Tibial artery (tissue), 4 donors: ENCODE measurements at regions not wholly inside any gene's neighbourhood (a gene's known extent, or its start where the extent isn't known, plus 50 kb on each side); places are given as distances from the start of the nearest gene placed in this dataset.
"Not testable (repeated sequence)": the region's sequence is repeated elsewhere in the genome, so short reads cannot be mapped to it uniquely, and the experiment has no call there.

Experiments used
- DNase-seq, 2 donors: peaks; one replicate each; pipeline ENCODE4 v3.0.0-alpha.2; 2019
- H3K27ac ChIP-seq, 2 donors: fragments of 200-600 bp; sonication (generic) in 1 of 2; 1 replicate in 1 of 2; 2 replicates in 1 of 2; pipeline ENCODE4 v1.5.1; 2018 to 2019; ENCODE audit warnings: mild to moderate bottlenecking in 1 of 2
- H3K27me3 ChIP-seq, 2 donors: fragments of 200-600 bp; sonication (generic) in 1 of 2; one replicate each; pipeline versions ENCODE4 v1.5.1 to v1.6.0; 2016 to 2019
- H3K36me3 ChIP-seq, 3 donors: fragments of 200-600 bp; sonication (generic) in 2 of 3; one replicate each; pipeline ENCODE4 v1.5.1; 2016 to 2019; ENCODE audit warnings: mild to moderate bottlenecking in 2 of 3
- H3K4me1 ChIP-seq, 4 donors: fragments of 200-600 bp; sonication (generic) in 2 of 4; 1 replicate in 3 of 4; 2 replicates in 1 of 4; pipeline ENCODE4 v1.5.1; 2016 to 2019
- H3K4me3 ChIP-seq, 2 donors: fragments of 200-600 bp; sonication (generic) in 1 of 2; 1 replicate in 1 of 2; 2 replicates in 1 of 2; pipeline ENCODE4 v1.5.1; 2018 to 2019; ENCODE audit warnings: mild to moderate bottlenecking in 2 of 2
- H3K9me3 ChIP-seq, 3 donors: fragments of 200-600 bp; sonication (generic) in 1 of 3; one replicate each; pipeline ENCODE4 v1.5.1; 2016 to 2019
- CTCF ChIP-seq, 2 experiments: fragments of 200-600 bp in 1 of 2; fragments of 450-650 bp in 1 of 2; IDR thresholded peaks; one replicate each; pipeline ENCODE4 v1.5.1; 2017 to 2019; ENCODE audit warnings: antibody characterized with exemption in 2 of 2, mild to moderate bottlenecking in 1 of 2, moderate library complexity in 1 of 2
- intact Hi-C: fragments of 100-400 bp; cut with DNase I; formaldehyde crosslinking; loops from one replicate; pipeline ENCODE4 v1.15.0; 2023; ENCODE audit warnings: low total_unique reads

GRCh38 chr17:14547016-14547415 is 246.1 kb downstream of the HS3ST3B1 start:
- intact Hi-C loops, result no loop called here
- Histone ChIP-seq H3K27ac (no peak overlapping the region), H3K36me3 (no peaks in the 10 kb centered on the region), H3K9me3 (no peaks in the 10 kb centered on the region), H3K4me3 (no peak overlapping the region), H3K4me1 (no peaks in the 10 kb centered on the region), H3K27me3 (no peaks in the 10 kb centered on the region)
- no peak for TF ChIP-seq CTCF (IDR thresholded peaks at IDR 0.05)
- DNase-seq, result no peak

GRCh38 chr17:14545156-14545906 is 244.4 kb downstream of the HS3ST3B1 start:
- Histone ChIP-seq H3K4me3 (no peak overlapping the region), H3K4me1 (no peaks in the 10 kb centered on the region), H3K36me3 (no peaks in the 10 kb centered on the region), H3K27me3 (no peaks in the 10 kb centered on the region), H3K27ac (no peak overlapping the region), H3K9me3 (no peaks in the 10 kb centered on the region)
- no peak for TF ChIP-seq CTCF (IDR thresholded peaks at IDR 0.05)
- intact Hi-C loops, result no loop called here
- DNase-seq, result no peak

GRCh38 chr17:14541714-14542113 is 240.8 kb downstream of the HS3ST3B1 start:
- H3K36me3 ChIP-seq, result no peaks in the 10 kb centered on the region
- TF ChIP-seq CTCF (IDR thresholded peaks at IDR 0.05), result no peak
- H3K4me1 ChIP-seq, result no peaks in the 10 kb centered on the region
- DNase-seq, result no peak
- no peak overlapping the region for H3K27ac ChIP-seq
- H3K9me3 ChIP-seq, result no peaks in the 10 kb centered on the region
- no peaks in the 10 kb centered on the region for H3K27me3 ChIP-seq
- H3K4me3 ChIP-seq, result no peak overlapping the region
- intact Hi-C loops, result no loop called here

GRCh38 chr17:14539801-14540200 is 238.9 kb downstream of the HS3ST3B1 start:
- no peak overlapping the region for H3K4me3 ChIP-seq
- no peak overlapping the region for H3K27ac ChIP-seq
- TF ChIP-seq CTCF (IDR thresholded peaks at IDR 0.05), result no peak
- no peaks in the 10 kb centered on the region for H3K27me3 ChIP-seq
- no peak for DNase-seq
- no peaks in the 10 kb centered on the region for H3K4me1 ChIP-seq
- intact Hi-C loops, result no loop called here
- no peaks in the 10 kb centered on the region for H3K9me3 ChIP-seq
- no peaks in the 10 kb centered on the region for H3K36me3 ChIP-seq

GRCh38 chr17:14532242-14532641 is 231.4 kb downstream of the HS3ST3B1 start:
- H3K36me3 ChIP-seq, DNase-seq, intact Hi-C loops, H3K27ac ChIP-seq, H3K4me3 ChIP-seq, H3K9me3 ChIP-seq, H3K27me3 ChIP-seq, H3K4me1 ChIP-seq: not testable (repeated sequence)

GRCh38 chr17:14525551-14526455 is 224.9 kb downstream of the HS3ST3B1 start:
- no peak for TF ChIP-seq CTCF (IDR thresholded peaks at IDR 0.05)
- intact Hi-C loops, result no loop called here
- Histone ChIP-seq H3K27ac (no peak overlapping the region), H3K27me3 (no peaks in the 10 kb centered on the region), H3K4me1 (no peaks in the 10 kb centered on the region), H3K4me3 (no peak overlapping the region), H3K36me3 (no peaks in the 10 kb centered on the region), H3K9me3 (no peaks in the 10 kb centered on the region)
- no peak for DNase-seq
